ENCODE measurements at regions not wholly inside any gene's neighbourhood (a gene's known extent, or its start where the extent isn't known, plus 50 kb on each side); places are given as distances from the start of the nearest gene placed in this dataset.

DNA sequence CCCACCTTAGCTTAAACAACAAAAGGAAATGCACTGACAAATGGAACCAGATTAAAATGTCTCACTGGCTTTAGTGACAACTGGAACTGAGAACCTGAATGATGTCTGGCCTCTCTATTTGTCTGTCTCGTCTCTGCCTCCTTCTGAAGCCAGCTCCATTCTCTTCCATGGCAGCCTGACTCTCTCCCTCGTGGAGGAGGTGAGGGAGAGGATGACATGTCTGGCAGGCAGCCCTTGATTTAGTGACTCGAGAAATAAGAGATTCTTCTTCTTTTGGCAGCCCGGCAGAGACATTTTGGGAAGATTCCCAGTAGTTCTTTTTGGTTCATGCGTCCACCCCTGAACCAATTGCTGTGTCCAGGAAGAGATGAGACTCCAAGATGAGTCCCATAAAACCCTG, 131.7 kb downstream of the KLF5 start:
- no peak for TF ChIP-seq SIN3A (IDR thresholded peaks at IDR 0.05; ENCODE audit: borderline replicate concordance, insufficient read depth, low read length)
- TF ChIP-seq TAF1 (IDR thresholded peaks at IDR 0.05; ENCODE audit: borderline replicate concordance, insufficient read depth, low read length), result no peak
- TF ChIP-seq, protein P1, sequence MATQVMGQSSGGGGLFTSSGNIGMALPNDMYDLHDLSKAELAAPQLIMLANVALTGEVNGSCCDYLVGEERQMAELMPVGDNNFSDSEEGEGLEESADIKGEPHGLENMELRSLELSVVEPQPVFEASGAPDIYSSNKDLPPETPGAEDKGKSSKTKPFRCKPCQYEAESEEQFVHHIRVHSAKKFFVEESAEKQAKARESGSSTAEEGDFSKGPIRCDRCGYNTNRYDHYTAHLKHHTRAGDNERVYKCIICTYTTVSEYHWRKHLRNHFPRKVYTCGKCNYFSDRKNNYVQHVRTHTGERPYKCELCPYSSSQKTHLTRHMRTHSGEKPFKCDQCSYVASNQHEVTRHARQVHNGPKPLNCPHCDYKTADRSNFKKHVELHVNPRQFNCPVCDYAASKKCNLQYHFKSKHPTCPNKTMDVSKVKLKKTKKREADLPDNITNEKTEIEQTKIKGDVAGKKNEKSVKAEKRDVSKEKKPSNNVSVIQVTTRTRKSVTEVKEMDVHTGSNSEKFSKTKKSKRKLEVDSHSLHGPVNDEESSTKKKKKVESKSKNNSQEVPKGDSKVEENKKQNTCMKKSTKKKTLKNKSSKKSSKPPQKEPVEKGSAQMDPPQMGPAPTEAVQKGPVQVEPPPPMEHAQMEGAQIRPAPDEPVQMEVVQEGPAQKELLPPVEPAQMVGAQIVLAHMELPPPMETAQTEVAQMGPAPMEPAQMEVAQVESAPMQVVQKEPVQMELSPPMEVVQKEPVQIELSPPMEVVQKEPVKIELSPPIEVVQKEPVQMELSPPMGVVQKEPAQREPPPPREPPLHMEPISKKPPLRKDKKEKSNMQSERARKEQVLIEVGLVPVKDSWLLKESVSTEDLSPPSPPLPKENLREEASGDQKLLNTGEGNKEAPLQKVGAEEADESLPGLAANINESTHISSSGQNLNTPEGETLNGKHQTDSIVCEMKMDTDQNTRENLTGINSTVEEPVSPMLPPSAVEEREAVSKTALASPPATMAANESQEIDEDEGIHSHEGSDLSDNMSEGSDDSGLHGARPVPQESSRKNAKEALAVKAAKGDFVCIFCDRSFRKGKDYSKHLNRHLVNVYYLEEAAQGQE (IDR thresholded peaks at IDR 0.05; ENCODE audit: insufficient read depth in 1 of 2, low read depth in 2 of 2, low read length in 2 of 2), result no peak
- no peak for TF ChIP-seq POLR2AphosphoS5 (IDR thresholded peaks at IDR 0.05; ENCODE audit: low read depth, low read length)

Measured in PFSK-1 (cell line).